ENCODE measurements at regions not wholly inside any gene's neighbourhood (a gene's known extent, or its start where the extent isn't known, plus 50 kb on each side); places are given as distances from the start of the nearest gene placed in this dataset.

DNA sequence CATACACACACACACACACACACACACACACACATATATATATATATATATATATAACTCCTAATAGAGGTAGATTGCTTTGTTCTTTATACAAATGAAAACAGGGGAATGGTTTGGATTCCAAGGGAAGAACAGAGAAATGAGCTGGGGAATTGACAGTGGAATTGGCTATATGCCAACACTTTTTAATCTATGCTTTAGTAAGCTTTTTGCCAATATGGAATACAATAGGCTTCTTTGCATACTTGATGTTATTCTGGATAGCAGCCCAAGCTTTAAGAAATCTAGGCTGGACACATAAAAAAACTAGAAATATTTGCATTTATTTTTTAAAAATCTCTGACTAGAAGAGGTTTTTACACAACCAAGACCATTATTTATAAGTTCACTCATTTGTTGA lies 334.2 kb upstream of the MDFIC2 start:
- no peak for TF ChIP-seq POLR2A (IDR thresholded peaks at IDR 0.05; ENCODE audit: extremely low read depth, insufficient read length)
- TF ChIP-seq, protein P1, sequence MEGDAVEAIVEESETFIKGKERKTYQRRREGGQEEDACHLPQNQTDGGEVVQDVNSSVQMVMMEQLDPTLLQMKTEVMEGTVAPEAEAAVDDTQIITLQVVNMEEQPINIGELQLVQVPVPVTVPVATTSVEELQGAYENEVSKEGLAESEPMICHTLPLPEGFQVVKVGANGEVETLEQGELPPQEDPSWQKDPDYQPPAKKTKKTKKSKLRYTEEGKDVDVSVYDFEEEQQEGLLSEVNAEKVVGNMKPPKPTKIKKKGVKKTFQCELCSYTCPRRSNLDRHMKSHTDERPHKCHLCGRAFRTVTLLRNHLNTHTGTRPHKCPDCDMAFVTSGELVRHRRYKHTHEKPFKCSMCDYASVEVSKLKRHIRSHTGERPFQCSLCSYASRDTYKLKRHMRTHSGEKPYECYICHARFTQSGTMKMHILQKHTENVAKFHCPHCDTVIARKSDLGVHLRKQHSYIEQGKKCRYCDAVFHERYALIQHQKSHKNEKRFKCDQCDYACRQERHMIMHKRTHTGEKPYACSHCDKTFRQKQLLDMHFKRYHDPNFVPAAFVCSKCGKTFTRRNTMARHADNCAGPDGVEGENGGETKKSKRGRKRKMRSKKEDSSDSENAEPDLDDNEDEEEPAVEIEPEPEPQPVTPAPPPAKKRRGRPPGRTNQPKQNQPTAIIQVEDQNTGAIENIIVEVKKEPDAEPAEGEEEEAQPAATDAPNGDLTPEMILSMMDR (IDR thresholded peaks at IDR 0.05; ENCODE audit: low read depth, low read length) = no peak

Measured in NB4 (cell line).